Stimulated activated naive CD8-positive, alpha-beta T cell treated with anti-CD3 and anti-CD28 coated beads, Interleukin-15, amount 100 ng/mL, for 72 hours (primary cell): ENCODE measurements at regions not wholly inside any gene's neighbourhood (a gene's known extent, or its start where the extent isn't known, plus 50 kb on each side); places are given as distances from the start of the nearest gene placed in this dataset.

Experiments used
- ATAC-seq: fragments of 150-1000 bp; cut with Tn5 transposase; 2 replicates; pipeline ENCODE4 v1.10.0; 2021; ENCODE audit warnings: mild to moderate bottlenecking, moderate library complexity
- DNase-seq, 2 donors: peaks; one replicate each; pipeline ENCODE4 v3.0.0; 2021 to 2022
- H3K27ac Mint-ChIP-seq, 2 donors: one replicate each; pipeline ENCODE4 v1.8.0; 2022; ENCODE audit warnings: mild to moderate bottlenecking in 2 of 2, mixed read lengths in 2 of 2, moderate library complexity in 2 of 2
- H3K27me3 Mint-ChIP-seq: one replicate; pipeline ENCODE4 v1.8.0; 2022; ENCODE audit warnings: mixed read lengths
- H3K4me1 Mint-ChIP-seq: one replicate; pipeline ENCODE4 v1.8.0; 2022; ENCODE audit warnings: mild to moderate bottlenecking, mixed read lengths
- H3K4me3 Mint-ChIP-seq, 2 donors: one replicate each; pipeline ENCODE4 v1.8.0; 2022; ENCODE audit warnings: mild to moderate bottlenecking in 2 of 2, mixed read lengths in 2 of 2, moderate library complexity in 1 of 2
- H3K9me3 Mint-ChIP-seq, 2 donors: one replicate each; pipeline ENCODE4 v1.8.0; 2022; ENCODE audit warnings: mixed read lengths in 2 of 2

- Mint-ChIP-seq H3K4me1 (peaks cover 8% of the 10 kb centered on the region), H3K4me3 (no peak overlapping the region), H3K9me3 (no peaks in the 10 kb centered on the region), H3K27me3 (peaks cover 8% of the 10 kb centered on the region), H3K27ac (no peak overlapping the region)
- DNase-seq (no peak), ATAC-seq (no peak)
Observed at GRCh38 chr18:24669015-24669414, 208.6 kb downstream of the HRH4 start.

DNA sequence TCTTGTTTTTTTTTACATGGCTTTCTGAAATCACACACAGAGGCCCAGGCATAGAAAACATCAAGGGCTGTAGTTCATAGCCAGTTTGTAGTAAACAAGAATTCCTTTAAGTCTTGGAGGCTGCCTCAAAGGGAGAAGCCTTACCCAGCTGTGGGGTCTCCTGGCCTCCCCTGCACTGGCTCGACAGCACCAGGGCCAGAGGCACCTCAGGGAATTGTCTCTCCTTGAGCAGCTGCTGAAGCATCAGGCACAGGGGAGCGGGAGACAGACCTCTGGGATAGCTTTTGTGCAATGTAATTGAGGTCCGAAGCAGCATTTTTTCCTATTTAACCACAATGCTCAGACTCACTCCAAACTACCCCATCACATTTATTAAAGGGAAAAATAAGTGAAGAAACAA, 209.1 kb downstream of the HRH4 start:
- ATAC-seq (no peak), DNase-seq (no peak)
- Mint-ChIP-seq H3K27me3 (peaks cover 8% of the 10 kb centered on the region), H3K4me1 (peaks cover 13% of the 10 kb centered on the region), H3K9me3 (no peaks in the 10 kb centered on the region), H3K27ac (no peak overlapping the region), H3K4me3 (no peak overlapping the region)

DNA sequence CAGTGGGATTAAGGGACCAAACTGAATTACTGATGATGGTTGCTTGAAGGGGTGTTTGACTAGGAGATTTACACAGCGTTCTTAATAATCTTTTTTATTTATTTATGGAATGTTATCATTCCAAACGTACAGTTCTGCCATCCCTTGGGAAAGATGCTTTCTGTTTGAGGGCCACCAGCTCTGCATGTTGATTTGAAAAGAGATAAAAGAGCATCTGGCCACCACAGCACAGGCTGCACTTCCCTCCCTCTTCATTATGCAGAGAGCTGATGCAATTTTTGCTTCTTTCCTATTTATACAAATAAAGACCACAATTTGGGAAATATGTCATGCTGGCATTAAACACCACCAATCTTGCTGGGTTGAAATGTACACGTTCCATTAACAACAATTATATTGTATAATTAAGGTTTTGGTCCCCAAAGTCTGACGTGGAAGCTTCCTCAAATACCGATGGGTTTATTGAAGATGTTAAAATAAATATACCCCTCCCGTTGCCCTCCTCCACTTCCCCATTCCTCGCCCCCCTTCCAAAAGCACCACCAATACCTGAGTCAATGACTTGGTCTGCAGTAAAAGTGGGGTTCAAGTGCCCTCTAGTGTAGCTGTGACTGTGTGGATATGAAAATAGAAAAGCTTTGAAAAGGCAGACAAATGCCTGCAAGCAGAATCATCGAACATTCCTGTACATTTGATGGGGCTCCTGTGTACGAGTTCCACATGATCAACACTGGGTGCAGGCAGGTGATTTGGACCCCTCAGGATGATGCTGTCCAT, 211.9 kb downstream of the HRH4 start:
- Mint-ChIP-seq H3K4me1 (peaks cover 15% of the 10 kb centered on the region), H3K9me3 (no peaks in the 10 kb centered on the region), H3K27me3 (peaks cover 8% of the 10 kb centered on the region), H3K4me3 (no peak overlapping the region), H3K27ac (no peak overlapping the region)
- ATAC-seq (no peak), DNase-seq (no peak)

- no peak overlapping the region for H3K27ac Mint-ChIP-seq
- H3K27me3 Mint-ChIP-seq: peaks cover 15% of the 10 kb centered on the region
- no peak for ATAC-seq
- H3K9me3 Mint-ChIP-seq: no peaks in the 10 kb centered on the region
- no peak overlapping the region for H3K4me3 Mint-ChIP-seq
- DNase-seq: no peak
- H3K4me1 Mint-ChIP-seq: peaks cover 15% of the 10 kb centered on the region
Observed at GRCh38 chr18:24674200-24674599, 213.8 kb downstream of the HRH4 start.

- Mint-ChIP-seq H3K4me1 (peaks cover 15% of the 10 kb centered on the region), H3K27ac (no peak overlapping the region), H3K9me3 (no peaks in the 10 kb centered on the region), H3K4me3 (no peak overlapping the region), H3K27me3 (peaks cover 18% of the 10 kb centered on the region)
- DNase-seq (no peak), ATAC-seq (no peak)
Observed at GRCh38 chr18:24674605-24675004, 214.2 kb downstream of the HRH4 start.

DNA sequence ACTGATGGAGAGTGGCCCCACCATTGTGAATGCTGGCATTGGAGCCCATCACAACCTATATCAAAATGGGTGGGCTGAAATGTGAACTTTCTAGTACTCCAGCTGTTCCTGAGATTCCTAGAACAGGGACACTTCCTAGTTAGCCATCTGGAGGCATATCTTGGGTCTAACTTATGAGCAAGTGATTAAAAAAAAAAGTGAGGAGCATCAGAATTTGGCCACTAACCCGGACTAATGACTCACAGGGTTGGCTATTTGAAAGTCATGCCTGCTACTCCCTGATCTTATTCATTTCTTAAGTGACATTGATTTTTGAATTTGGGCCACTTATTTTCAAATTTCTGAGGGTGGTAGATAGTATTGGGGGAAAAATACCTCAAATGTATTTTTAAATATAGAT, 216.6 kb downstream of the HRH4 start:
- ATAC-seq: no peak
- no peak for DNase-seq
- Mint-ChIP-seq H3K27ac (no peak overlapping the region), H3K4me3 (no peak overlapping the region), H3K9me3 (no peaks in the 10 kb centered on the region), H3K27me3 (peaks cover 24% of the 10 kb centered on the region), H3K4me1 (peaks cover 15% of the 10 kb centered on the region)

- no peak for DNase-seq
- Mint-ChIP-seq H3K9me3 (no peaks in the 10 kb centered on the region), H3K27me3 (peaks cover 20% of the 10 kb centered on the region), H3K4me1 (peaks cover 15% of the 10 kb centered on the region), H3K4me3 (no peak overlapping the region), H3K27ac (no peak overlapping the region)
- no peak for ATAC-seq
Observed at GRCh38 chr18:24678107-24678506, 217.7 kb downstream of the HRH4 start.

GRCh38 chr18:24678626-24679025, 218.2 kb downstream of the HRH4 start:
- DNase-seq: no peak
- Mint-ChIP-seq H3K4me3 (no peak overlapping the region), H3K9me3 (no peaks in the 10 kb centered on the region), H3K4me1 (peaks cover 10% of the 10 kb centered on the region), H3K27me3 (peaks cover 16% of the 10 kb centered on the region), H3K27ac (peak overlapping the region in 1 of 2 donors; percentile 2)
- ATAC-seq: no peak

- ATAC-seq (no peak), DNase-seq (no peak)
- Mint-ChIP-seq H3K9me3 (no peaks in the 10 kb centered on the region), H3K4me1 (peaks cover 7% of the 10 kb centered on the region), H3K27ac (peak overlapping the region in 1 of 2 donors; percentile 2), H3K4me3 (no peak overlapping the region), H3K27me3 (peaks cover 16% of the 10 kb centered on the region)
Observed at GRCh38 chr18:24679062-24679461, 218.6 kb downstream of the HRH4 start.

DNA sequence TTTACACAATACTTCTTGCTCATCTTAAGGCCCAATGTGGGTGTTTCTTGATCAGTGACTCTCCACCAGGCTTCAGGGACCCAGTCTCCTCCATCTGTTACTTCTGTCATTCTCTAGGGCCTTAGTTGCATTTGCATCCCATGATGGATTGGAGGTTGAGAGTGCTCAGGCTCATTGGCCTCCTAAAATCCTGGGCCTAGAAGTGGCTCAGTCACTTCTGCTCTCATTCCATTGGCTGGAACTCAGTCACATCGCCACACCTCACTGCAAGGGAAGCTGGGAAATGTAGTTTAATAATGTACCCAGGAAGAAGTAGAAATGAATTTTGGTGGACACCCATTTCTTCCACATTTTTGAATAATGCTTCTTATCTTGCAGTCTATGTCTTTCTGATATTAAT, 223.5 kb downstream of the HRH4 start:
- no peaks in the 10 kb centered on the region for H3K9me3 Mint-ChIP-seq
- DNase-seq (no peak), ATAC-seq (no peak)
- H3K4me3 Mint-ChIP-seq: no peak overlapping the region
- no peak overlapping the region for H3K27ac Mint-ChIP-seq
- H3K4me1 Mint-ChIP-seq: no peaks in the 10 kb centered on the region
- H3K27me3 Mint-ChIP-seq: peaks cover 12% of the 10 kb centered on the region

GRCh38 chr18:24685254-24685959, 225.0 kb downstream of the HRH4 start:
- Mint-ChIP-seq H3K4me1 (no peaks in the 10 kb centered on the region), H3K27ac (no peak overlapping the region), H3K9me3 (no peaks in the 10 kb centered on the region), H3K27me3 (peaks cover 3% of the 10 kb centered on the region), H3K4me3 (no peak overlapping the region)
- no peak for DNase-seq
- no peak for ATAC-seq

DNA sequence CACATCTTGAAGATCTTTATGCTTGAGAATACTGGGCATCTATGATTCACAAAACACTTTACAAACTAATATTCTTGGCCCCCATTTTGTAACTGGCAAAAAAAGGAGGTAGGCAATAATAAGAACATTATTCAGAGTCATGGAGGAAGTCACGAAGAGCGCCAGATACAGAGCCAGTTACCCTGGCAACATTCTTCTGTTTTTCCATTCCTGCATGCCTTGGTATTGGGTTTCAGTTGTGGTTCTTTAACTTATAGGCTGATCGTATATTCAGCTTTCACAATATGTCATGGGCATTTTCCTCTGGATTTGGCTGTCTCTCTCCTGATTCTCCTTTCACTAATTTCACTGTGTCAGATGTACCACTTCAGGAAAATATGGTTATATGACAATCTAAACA, 234.7 kb downstream of the HRH4 start:
- no peak for DNase-seq
- peaks cover 30% of the 10 kb centered on the region for H3K27me3 Mint-ChIP-seq

DNA sequence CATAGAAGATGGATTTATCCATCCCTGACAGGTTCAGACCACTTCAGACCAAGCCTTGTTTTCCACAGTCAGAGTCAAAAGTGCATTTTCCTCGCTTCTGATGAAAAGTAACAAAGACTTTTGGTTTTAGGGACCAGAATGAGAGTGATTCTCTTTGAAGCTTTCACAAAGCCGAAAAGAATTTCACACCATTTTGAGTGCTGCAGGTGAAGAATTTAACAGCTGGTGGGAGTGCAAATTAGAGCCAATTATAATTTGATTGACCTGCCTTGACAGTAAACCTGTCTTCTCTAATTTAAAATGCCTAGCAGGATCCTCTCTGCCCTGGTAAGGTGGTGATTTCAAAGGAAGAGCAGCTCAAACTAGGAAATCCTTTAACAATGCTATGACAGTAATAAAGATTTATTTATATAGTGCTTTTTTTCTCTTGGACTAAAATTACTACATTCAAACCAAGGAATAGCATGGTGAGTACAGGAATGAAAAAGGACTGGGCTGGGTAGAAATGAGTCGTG, 241.6 kb downstream of the HRH4 start:
- ATAC-seq (no peak), DNase-seq (no peak)
- peaks cover 6 to 8% of the 10 kb centered on the region in 2 donors for H3K9me3 Mint-ChIP-seq
- no peak overlapping the region for H3K4me3 Mint-ChIP-seq
- H3K4me1 Mint-ChIP-seq: no peaks in the 10 kb centered on the region
- H3K27me3 Mint-ChIP-seq: peaks cover 24% of the 10 kb centered on the region
- H3K27ac Mint-ChIP-seq: no peak overlapping the region

More for the DNA sequence above, 234.7 kb downstream of the HRH4 start:
- Mint-ChIP-seq H3K27ac (no peak overlapping the region), H3K4me1 (no peaks in the 10 kb centered on the region), H3K9me3 (peaks cover 12 to 19% of the 10 kb centered on the region in 2 donors), H3K4me3 (no peak overlapping the region)
- no peak for ATAC-seq

DNA sequence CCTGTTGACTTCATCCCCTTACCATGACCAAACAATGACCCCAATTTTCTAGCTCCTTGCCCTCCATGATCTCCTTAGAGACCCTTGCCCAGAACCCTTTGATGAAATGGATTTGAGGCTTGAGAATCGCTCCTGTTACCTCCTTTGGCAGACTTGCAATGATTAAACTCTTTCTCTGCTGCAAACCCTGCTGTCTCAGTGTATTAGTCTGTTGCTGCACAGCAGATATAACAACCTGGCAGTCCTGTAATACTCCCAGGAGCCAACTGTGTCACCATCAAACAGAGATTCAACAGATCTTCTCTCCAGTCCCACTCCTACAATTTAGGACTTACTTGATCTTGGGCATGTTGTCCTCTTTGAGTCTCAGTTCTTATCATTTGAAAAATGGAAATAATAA, 242.9 kb downstream of the HRH4 start:
- H3K27me3 Mint-ChIP-seq: peaks cover 11% of the 10 kb centered on the region
- no peak overlapping the region for H3K27ac Mint-ChIP-seq
- no peaks in the 10 kb centered on the region for H3K4me1 Mint-ChIP-seq
- DNase-seq: no peak
- ATAC-seq: no peak
- peaks cover 6 to 8% of the 10 kb centered on the region in 2 donors for H3K9me3 Mint-ChIP-seq
- H3K4me3 Mint-ChIP-seq: no peak overlapping the region

DNA sequence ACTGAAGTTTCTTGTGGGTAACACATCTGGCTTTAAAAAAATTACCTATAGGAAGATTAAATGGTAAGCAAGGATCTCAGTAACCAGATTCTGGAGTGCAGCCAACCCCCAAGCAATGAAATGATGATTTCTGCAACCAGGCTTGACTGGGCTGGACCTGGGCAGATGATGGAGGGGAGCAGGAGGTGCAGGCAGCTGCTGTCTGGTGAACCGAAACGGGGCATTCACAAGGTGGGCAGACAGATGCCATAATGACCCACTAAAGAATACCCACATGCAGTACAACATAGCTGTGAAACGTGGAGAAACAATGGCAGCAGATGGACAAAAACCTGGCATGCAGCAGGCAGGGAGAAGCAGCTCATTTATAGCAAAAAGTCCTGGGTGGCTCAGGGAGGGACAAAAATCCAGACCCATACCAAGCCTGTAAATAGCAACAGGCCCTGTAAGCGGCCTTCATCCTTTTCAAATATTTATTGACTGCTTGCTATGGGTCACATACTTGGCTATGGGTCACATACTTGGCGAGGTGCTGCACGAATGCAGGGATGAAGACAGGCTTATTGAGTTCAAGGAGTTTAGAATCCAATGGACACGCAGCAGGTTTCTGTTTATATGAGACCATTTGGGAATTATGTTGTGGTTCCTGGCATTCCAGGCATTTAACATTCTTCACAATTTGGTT, 244.7 kb downstream of the HRH4 start:
- Mint-ChIP-seq H3K27me3 (peaks cover 6% of the 10 kb centered on the region), H3K4me1 (no peaks in the 10 kb centered on the region)

GRCh38 chr18:24710474-24710873, 250.0 kb downstream of the HRH4 start:
- Mint-ChIP-seq H3K27me3 (no peaks in the 10 kb centered on the region), H3K4me1 (no peaks in the 10 kb centered on the region), H3K27ac (no peak overlapping the region), H3K4me3 (no peak overlapping the region), H3K9me3 (no peaks in the 10 kb centered on the region)
- no peak for ATAC-seq
- no peak for DNase-seq

More for the DNA sequence above, 244.7 kb downstream of the HRH4 start:
- no peak for DNase-seq
- Mint-ChIP-seq H3K4me3 (no peak overlapping the region), H3K27ac (no peak overlapping the region), H3K9me3 (peaks cover 6 to 8% of the 10 kb centered on the region in 2 donors)
- no peak for ATAC-seq
